GM12891 (cell line): ENCODE measurements at regions not wholly inside any gene's neighbourhood (a gene's known extent, or its start where the extent isn't known, plus 50 kb on each side); places are given as distances from the start of the nearest gene placed in this dataset.
"Not testable (repeated sequence)": the region's sequence is repeated elsewhere in the genome, so short reads cannot be mapped to it uniquely, and the experiment has no call there.

ENCODE experiments used
- DNase-seq: peaks from one replicate; pipeline ENCODE4 v3.0.0; 2011; ENCODE audit warnings: low spot score; ENCODE audit not compliant: insufficient read length
- FAIRE-seq: peaks from 2 replicates; lab custom pipeline; 2011; peaks lifted over from hg19 to GRCh38; lab: Jason Lieb, UNC
- PAX5 ChIP-seq: IDR thresholded peaks from 2 replicates; pipeline ENCODE4 v1.6.1; 2011; ENCODE audit warnings: low read length, moderate library complexity, mild to moderate bottlenecking; ENCODE audit not compliant: insufficient read depth, severe bottlenecking
- POLR2A ChIP-seq: IDR thresholded peaks from 2 replicates; pipeline ENCODE4 v1.6.1; 2011; ENCODE audit warnings: low read depth, low read length, control low read depth
- POLR2AphosphoS5 ChIP-seq: IDR thresholded peaks from 2 replicates; pipeline ENCODE4 v1.6.1; 2011; ENCODE audit warnings: low read depth, low read length, control low read depth
- POU2F2 ChIP-seq: IDR thresholded peaks from 2 replicates; pipeline ENCODE4 v1.6.1; 2011; ENCODE audit warnings: low read depth, mild to moderate bottlenecking, control low read depth, low read length, moderate library complexity
- SPI1 ChIP-seq: IDR thresholded peaks from 2 replicates; pipeline ENCODE4 v1.6.1; 2011; ENCODE audit warnings: low read depth, low read length, control low read depth
- TAF1 ChIP-seq: IDR thresholded peaks from 2 replicates; pipeline ENCODE4 v1.6.1; 2011; ENCODE audit warnings: low read depth, low read length, control low read depth

- FAIRE-seq (no peak), DNase-seq (no peak)
- TF ChIP-seq POU2F2 (no peak), POLR2A (no peak), TAF1 (no peak), SPI1 (no peak), POLR2AphosphoS5 (no peak), PAX5 (no peak)
Observed at GRCh38 chr11:80281194-80281593, 840.4 kb upstream of the TENM4 start.

DNA sequence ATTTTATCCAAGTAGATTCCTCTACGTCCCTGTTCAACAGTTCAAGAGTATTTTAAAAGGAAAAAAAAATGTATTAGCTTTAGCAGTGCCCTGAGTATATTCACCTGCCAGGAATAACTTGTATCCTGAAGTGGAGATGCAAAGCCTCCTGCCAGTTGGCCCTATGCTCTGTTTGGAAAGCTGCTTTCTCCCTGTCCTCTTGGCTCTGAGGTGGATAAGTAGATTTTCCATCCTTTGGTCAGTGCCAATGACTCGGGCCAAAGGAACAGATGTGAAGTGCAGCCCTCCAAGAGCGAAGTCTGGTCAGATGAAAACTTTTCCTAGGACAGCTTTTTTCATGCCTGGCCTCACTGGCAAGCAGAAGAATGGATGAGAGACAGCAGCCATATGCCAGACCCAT lies 839.9 kb upstream of the TENM4 start:
- FAIRE-seq (no peak), DNase-seq (no peak)
- no peak for TF ChIP-seq TAF1

GRCh38 chr11:80261776-80262175 lies 820.9 kb upstream of the TENM4 start:
- FAIRE-seq: no peak
- no peak for DNase-seq
- TF ChIP-seq SPI1 (no peak), PAX5 (no peak), POLR2AphosphoS5 (no peak), POU2F2 (no peak), POLR2A (no peak), TAF1 (no peak)

DNA sequence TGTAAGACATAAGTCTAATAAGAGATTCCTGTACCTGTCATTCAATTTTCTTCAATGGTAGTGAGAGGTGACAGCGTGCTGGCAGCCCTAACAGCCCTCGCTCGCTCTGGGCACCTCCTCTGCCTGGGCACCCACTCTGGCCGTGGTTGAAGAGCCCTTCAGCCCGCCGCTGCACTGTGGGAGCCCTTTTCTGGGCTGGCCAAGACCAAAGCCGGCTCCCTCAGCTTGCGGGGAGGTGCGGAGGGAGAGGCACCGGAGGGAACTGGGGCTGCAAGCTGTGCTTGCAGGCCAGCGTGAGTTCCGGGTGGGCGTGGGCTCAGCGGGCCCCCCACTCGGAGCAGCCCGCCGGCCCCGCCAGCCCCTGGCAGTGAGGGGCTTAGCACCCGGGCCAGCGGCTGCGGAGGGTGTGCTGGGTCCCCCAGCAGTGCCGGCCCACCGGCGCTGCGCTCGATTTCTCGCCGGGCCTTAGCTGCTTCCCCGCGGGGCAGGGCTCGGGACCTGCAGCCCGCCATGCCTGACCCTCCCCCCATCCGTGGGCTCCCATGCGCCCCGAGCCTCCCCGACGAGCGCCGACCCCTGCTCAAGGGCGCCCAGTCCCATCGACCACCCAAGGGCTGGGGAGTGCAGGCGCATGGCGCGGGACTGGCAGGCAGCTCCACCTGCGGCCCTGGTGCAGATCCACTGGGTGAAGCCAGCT lies 816.6 kb upstream of the TENM4 start:
- FAIRE-seq, DNase-seq: not testable (repeated sequence)

GRCh38 chr11:80255021-80255420 lies 814.2 kb upstream of the TENM4 start:
- no peak for TF ChIP-seq SPI1
- TF ChIP-seq POU2F2: no peak
- TF ChIP-seq TAF1: no peak
- TF ChIP-seq PAX5: no peak
- TF ChIP-seq POLR2AphosphoS5: no peak
- no peak for TF ChIP-seq POLR2A
- FAIRE-seq (no peak), DNase-seq (no peak)

DNA sequence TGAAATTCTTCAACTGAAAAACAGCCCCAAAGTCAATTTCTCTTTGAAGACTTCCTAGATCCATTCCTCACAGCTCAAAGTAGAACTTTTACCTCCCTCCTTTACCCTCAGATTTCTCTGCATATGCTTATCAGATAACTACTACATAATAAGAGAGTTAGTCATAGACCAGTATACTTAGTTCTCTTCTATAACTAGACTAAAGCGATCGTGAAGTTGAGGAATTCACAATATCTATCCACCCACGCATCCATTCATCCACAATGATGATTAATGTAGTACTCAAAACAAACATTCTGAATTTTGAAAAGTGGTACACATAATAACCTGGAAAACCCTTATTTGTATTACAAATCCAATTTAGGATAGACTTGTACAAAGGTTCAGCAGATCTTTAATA lies 800.9 kb upstream of the TENM4 start:
- TF ChIP-seq TAF1 (no peak), POLR2AphosphoS5 (no peak), PAX5 (no peak), POU2F2 (no peak)
- FAIRE-seq (no peak), DNase-seq (no peak)

- DNase-seq: no peak
- no peak for FAIRE-seq
- TF ChIP-seq PAX5 (no peak), POU2F2 (no peak), POLR2A (no peak), SPI1 (no peak), TAF1 (no peak), POLR2AphosphoS5 (no peak)
Observed at GRCh38 chr11:80240245-80240644, 799.4 kb upstream of the TENM4 start.

- TF ChIP-seq SPI1: no peak
- no peak for TF ChIP-seq POLR2A
- no peak for TF ChIP-seq POLR2AphosphoS5
- no peak for TF ChIP-seq PAX5
- TF ChIP-seq TAF1: no peak
- no peak for TF ChIP-seq POU2F2
- DNase-seq (no peak), FAIRE-seq (no peak)
Observed at GRCh38 chr11:80239217-80239616, 798.4 kb upstream of the TENM4 start.

- FAIRE-seq: no peak
- TF ChIP-seq POLR2A: no peak
- no peak for TF ChIP-seq TAF1
- TF ChIP-seq POLR2AphosphoS5: no peak
- TF ChIP-seq PAX5: no peak
- TF ChIP-seq SPI1: no peak
- TF ChIP-seq POU2F2: no peak
Observed at GRCh38 chr11:80227915-80228314, 787.1 kb upstream of the TENM4 start.

GRCh38 chr11:80214413-80214812 lies 773.6 kb upstream of the TENM4 start:
- DNase-seq (no peak), FAIRE-seq (no peak)
- TF ChIP-seq POU2F2: no peak
- no peak for TF ChIP-seq SPI1
- TF ChIP-seq POLR2A: no peak
- no peak for TF ChIP-seq POLR2AphosphoS5
- TF ChIP-seq PAX5: no peak
- TF ChIP-seq TAF1: no peak

More at GRCh38 chr11:80227915-80228314, 787.1 kb upstream of the TENM4 start:
- no peak for DNase-seq
